Panc1 (cell line): ENCODE measurements at regions not wholly inside any gene's neighbourhood (a gene's known extent, or its start where the extent isn't known, plus 50 kb on each side); places are given as distances from the start of the nearest gene placed in this dataset.

ENCODE experiments used
- ATAC-seq: fragments of 200-7000 bp; cut with Tn5 transposase; 2 replicates; pipeline ENCODE4 v1.9.1; 2020; ENCODE audit warnings: mild to moderate bottlenecking, moderate library complexity
- BruUV-seq: library from RNA; stranded (reverse); fragments of 400-500 nt; replicated peaks from 2 replicates; lab custom pipeline; 2021; lab: Mats Ljungman, UMichigan
- CTCF ChIA-PET: fragments of 300-600 bp; sonication (Branson Sonifier 250); formaldehyde crosslinking; loops from one replicate; lab custom pipeline; 2022; ENCODE audit warnings: antibody characterized with exemption; lab: Charles Lee
- POLR2A ChIA-PET: fragments of 300-600 bp; sonication (Branson Sonifier 250); formaldehyde crosslinking; loops from one replicate; lab custom pipeline; 2022; ENCODE audit warnings: antibody characterized with exemption; lab: Charles Lee
- DNase-seq: peaks from one replicate; pipeline ENCODE4 v3.0.0-alpha.2; 2010; ENCODE audit warnings: low read depth, low spot score
- H3K27ac ChIP-seq: 2 replicates; pipeline ENCODE4 v1.5.1; 2011; ENCODE audit warnings: mild to moderate bottlenecking, low read length, inconsistent platforms
- H3K27me3 ChIP-seq: fragments of 200-500 bp; sonication (Bioruptor generic); 2 replicates; pipeline ENCODE4 v1.6.0; 2014; ENCODE audit warnings: low read length, inconsistent platforms; ENCODE audit not compliant: control insufficient read depth, insufficient read depth
- H3K36me3 ChIP-seq: fragments of 200-500 bp; sonication (Bioruptor generic); 2 replicates; pipeline ENCODE4 v1.5.1; 2014; ENCODE audit warnings: inconsistent platforms, mild to moderate bottlenecking, low read length, moderate library complexity; ENCODE audit not compliant: control insufficient read depth, insufficient read depth
- H3K4me1 ChIP-seq: 2 replicates; pipeline ENCODE4 v1.5.1; 2011; ENCODE audit warnings: inconsistent platforms, mild to moderate bottlenecking, low read length, moderate library complexity; ENCODE audit not compliant: control insufficient read depth, insufficient read depth
- H3K4me3 ChIP-seq, 2 experiments: 2 replicates each; pipeline ENCODE4 v1.5.1; 2011 to 2012; ENCODE audit warnings: low read depth in 2 of 2, low read length in 2 of 2, mild to moderate bottlenecking in 2 of 2, inconsistent platforms in 1 of 2, moderate library complexity in 1 of 2
- H3K9me3 ChIP-seq: fragments of 200-500 bp; sonication (Bioruptor generic); 2 replicates; pipeline ENCODE4 v1.5.1; 2014; ENCODE audit warnings: low read depth, mild to moderate bottlenecking, inconsistent platforms, low read length, moderate library complexity; ENCODE audit not compliant: control insufficient read depth, insufficient read depth
- CTCF ChIP-seq: fragments of 450-650 bp; IDR thresholded peaks from 2 replicates; pipeline ENCODE4 v1.5.1; 2017; ENCODE audit warnings: mild to moderate bottlenecking
- POLR2AphosphoS5 ChIP-seq: IDR thresholded peaks from 2 replicates; pipeline ENCODE4 v1.6.1; 2012; ENCODE audit warnings: mild to moderate bottlenecking, low read depth, low read length, moderate library complexity
- REST ChIP-seq, 2 experiments: IDR thresholded peaks; 2 replicates each; pipeline ENCODE4 v1.6.1; 2011 to 2012; ENCODE audit warnings: low read depth in 2 of 2, control low read depth in 1 of 2, low read length in 1 of 2, mild to moderate bottlenecking in 1 of 2, moderate library complexity in 1 of 2; ENCODE audit not compliant: insufficient read depth in 1 of 2
- SIN3A ChIP-seq: IDR thresholded peaks from 2 replicates; pipeline ENCODE4 v1.6.1; 2012; ENCODE audit warnings: low read depth, mild to moderate bottlenecking, low read length, moderate library complexity, borderline replicate concordance; ENCODE audit not compliant: insufficient read depth
- TCF7L2 ChIP-seq: IDR thresholded peaks from 2 replicates; pipeline ENCODE4 v1.6.1; 2011; ENCODE audit warnings: mild to moderate bottlenecking, low read depth, low read length, inconsistent platforms
- in situ Hi-C: cut with HindIII; loops from 2 replicates; pipeline ENCODE4 v1.10.0; 2016; ENCODE audit warnings: low sequenced_read_pairs, low pct_unique_long_range_greater_than_20kb
- intact Hi-C: fragments of 100-400 bp; cut with micrococcal nuclease; formaldehyde crosslinking; loops from one replicate; pipeline ENCODE4 v1.10.0; 2022; ENCODE audit not compliant: unreplicated experiment

GRCh38 chr13:64057372-64058020 lies 2641.8 kb upstream of the PCDH20 start:
- TF ChIP-seq CTCF (no peak), TCF7L2 (no peak), POLR2AphosphoS5 (no peak), SIN3A (no peak), REST (IDR thresholded peaks at IDR 0.05; ENCODE audit: insufficient read depth in 1 of 2, low read depth in 2 of 2, low read length in 1 of 2) (no peak)
- no TSS peak for BruUV-seq
- in situ Hi-C loops (no loop called here), intact Hi-C loops (no loop called here)
- H3K27me3 ChIP-seq: no peaks in the 10 kb centered on the region
- CTCF ChIA-PET: no interaction called here
- H3K4me3 ChIP-seq: no peak overlapping the region
- H3K4me1 ChIP-seq: no peaks in the 10 kb centered on the region
- H3K27ac ChIP-seq: no peak overlapping the region
- ATAC-seq: no peak
- POLR2A ChIA-PET: no interaction called here
- no peak for DNase-seq
- no peaks in the 10 kb centered on the region for H3K9me3 ChIP-seq
- no peaks in the 10 kb centered on the region for H3K36me3 ChIP-seq

- in situ Hi-C loops: no loop called here
- H3K4me1 ChIP-seq: no peaks in the 10 kb centered on the region
- H3K36me3 ChIP-seq: no peaks in the 10 kb centered on the region
- H3K9me3 ChIP-seq: no peaks in the 10 kb centered on the region
- CTCF ChIA-PET: no interaction called here
- no TSS peak for BruUV-seq
- no peak for TF ChIP-seq SIN3A
- TF ChIP-seq CTCF: no peak
- TF ChIP-seq TCF7L2: no peak
- TF ChIP-seq REST (IDR thresholded peaks at IDR 0.05; ENCODE audit: insufficient read depth in 1 of 2, low read depth in 2 of 2, low read length in 1 of 2): no peak
- TF ChIP-seq POLR2AphosphoS5: no peak
- H3K27me3 ChIP-seq: no peaks in the 10 kb centered on the region
- H3K27ac ChIP-seq: no peak overlapping the region
- ATAC-seq (no peak), DNase-seq (no peak)
- H3K4me3 ChIP-seq: no peak overlapping the region
- POLR2A ChIA-PET: no interaction called here
- intact Hi-C loops: no loop called here
These were observed 2638.7 kb upstream of the PCDH20 start for GRCh38 chr13:64054321-64054720.
